ENCODE measurements at regions not wholly inside any gene's neighbourhood (a gene's known extent, or its start where the extent isn't known, plus 50 kb on each side); places are given as distances from the start of the nearest gene placed in this dataset.

GRCh38 chr14:84969501-84969900, 560.4 kb upstream of the FLRT2 start:
- Histone ChIP-seq H3K36me3 (ENCODE audit: control insufficient read depth in 1 of 2, insufficient read depth in 2 of 2, low read length in 2 of 2) (no peaks in the 10 kb centered on the region), H3K9ac (ENCODE audit: low read depth in 1 of 2, low read length in 2 of 2) (no peak overlapping the region), H3K27me3 (ENCODE audit: control insufficient read depth in 1 of 2, insufficient read depth in 2 of 2, low read length in 2 of 2) (no peaks in the 10 kb centered on the region), H3K9me3 (ENCODE audit: control insufficient read depth in 1 of 2, low read length in 2 of 2) (peaks cover 10 to 14% of the 10 kb centered on the region in 2 donors), H3K4me3 (ENCODE audit: low read depth in 1 of 2, low read length in 2 of 2) (no peak overlapping the region), H3K4me1 (ENCODE audit: control insufficient read depth in 1 of 2, insufficient read depth in 2 of 2, low read length in 2 of 2) (no peaks in the 10 kb centered on the region), H3K27ac (ENCODE audit: low read depth, low read length) (no peak overlapping the region)

- H3K4me1 ChIP-seq (ENCODE audit: control insufficient read depth in 1 of 2, insufficient read depth in 2 of 2, low read length in 2 of 2), result no peaks in the 10 kb centered on the region
- H3K4me3 ChIP-seq (ENCODE audit: low read depth in 1 of 2, low read length in 2 of 2), result no peak overlapping the region
- H3K36me3 ChIP-seq (ENCODE audit: control insufficient read depth in 1 of 2, insufficient read depth in 2 of 2, low read length in 2 of 2), result no peaks in the 10 kb centered on the region
- no peaks in the 10 kb centered on the region for H3K27me3 ChIP-seq (ENCODE audit: control insufficient read depth in 1 of 2, insufficient read depth in 2 of 2, low read length in 2 of 2)
- H3K27ac ChIP-seq (ENCODE audit: low read depth, low read length), result no peak overlapping the region
- no peak overlapping the region for H3K9ac ChIP-seq (ENCODE audit: low read depth in 1 of 2, low read length in 2 of 2)
- peaks cover 5% of the 10 kb centered on the region in 2 donors for H3K9me3 ChIP-seq (ENCODE audit: control insufficient read depth in 1 of 2, low read length in 2 of 2)
Measured at GRCh38 chr14:84975241-84975902, 554.6 kb upstream of the FLRT2 start.

- H3K27ac ChIP-seq (ENCODE audit: low read depth, low read length), result no peak overlapping the region
- no peak overlapping the region for H3K9ac ChIP-seq (ENCODE audit: low read depth in 1 of 2, low read length in 2 of 2)
- H3K4me1 ChIP-seq (ENCODE audit: control insufficient read depth in 1 of 2, insufficient read depth in 2 of 2, low read length in 2 of 2), result no peaks in the 10 kb centered on the region
- peaks cover 2 to 5% of the 10 kb centered on the region in 2 donors for H3K9me3 ChIP-seq (ENCODE audit: control insufficient read depth in 1 of 2, low read length in 2 of 2)
- H3K27me3 ChIP-seq (ENCODE audit: control insufficient read depth in 1 of 2, insufficient read depth in 2 of 2, low read length in 2 of 2), result no peaks in the 10 kb centered on the region
- no peak overlapping the region for H3K4me3 ChIP-seq (ENCODE audit: low read depth in 1 of 2, low read length in 2 of 2)
- no peaks in the 10 kb centered on the region for H3K36me3 ChIP-seq (ENCODE audit: control insufficient read depth in 1 of 2, insufficient read depth in 2 of 2, low read length in 2 of 2)
Measured at GRCh38 chr14:84976805-84977204, 553.1 kb upstream of the FLRT2 start.

- Histone ChIP-seq H3K36me3 (ENCODE audit: control insufficient read depth in 1 of 2, insufficient read depth in 2 of 2, low read length in 2 of 2) (no peaks in the 10 kb centered on the region), H3K4me1 (ENCODE audit: control insufficient read depth in 1 of 2, insufficient read depth in 2 of 2, low read length in 2 of 2) (no peaks in the 10 kb centered on the region), H3K9me3 (ENCODE audit: control insufficient read depth in 1 of 2, low read length in 2 of 2) (peaks cover 0 to 7% of the 10 kb centered on the region in 2 donors), H3K27me3 (ENCODE audit: control insufficient read depth in 1 of 2, insufficient read depth in 2 of 2, low read length in 2 of 2) (no peaks in the 10 kb centered on the region), H3K27ac (ENCODE audit: low read depth, low read length) (no peak overlapping the region), H3K4me3 (ENCODE audit: low read depth in 1 of 2, low read length in 2 of 2) (no peak overlapping the region), H3K9ac (ENCODE audit: low read depth in 1 of 2, low read length in 2 of 2) (no peak overlapping the region)
Measured at GRCh38 chr14:84987042-84987441, 542.9 kb upstream of the FLRT2 start.

- H3K27ac ChIP-seq (ENCODE audit: low read depth, low read length), result no peak overlapping the region
- no peaks in the 10 kb centered on the region for H3K27me3 ChIP-seq (ENCODE audit: control insufficient read depth in 1 of 2, insufficient read depth in 2 of 2, low read length in 2 of 2)
- H3K9ac ChIP-seq (ENCODE audit: low read depth in 1 of 2, low read length in 2 of 2), result no peak overlapping the region
- no peak overlapping the region for H3K4me3 ChIP-seq (ENCODE audit: low read depth in 1 of 2, low read length in 2 of 2)
- H3K36me3 ChIP-seq (ENCODE audit: control insufficient read depth in 1 of 2, insufficient read depth in 2 of 2, low read length in 2 of 2), result no peaks in the 10 kb centered on the region
- H3K4me1 ChIP-seq (ENCODE audit: control insufficient read depth in 1 of 2, insufficient read depth in 2 of 2, low read length in 2 of 2), result no peaks in the 10 kb centered on the region
- H3K9me3 ChIP-seq (ENCODE audit: control insufficient read depth in 1 of 2, low read length in 2 of 2), result peaks cover 0 to 7% of the 10 kb centered on the region in 2 donors
Measured at GRCh38 chr14:84988357-84988756, 541.6 kb upstream of the FLRT2 start.

GRCh38 chr14:84991021-84991420, 538.9 kb upstream of the FLRT2 start:
- peaks cover 4 to 7% of the 10 kb centered on the region in 2 donors for H3K9me3 ChIP-seq (ENCODE audit: control insufficient read depth in 1 of 2, low read length in 2 of 2)
- H3K4me3 ChIP-seq (ENCODE audit: low read depth in 1 of 2, low read length in 2 of 2), result no peak overlapping the region
- no peak overlapping the region for H3K9ac ChIP-seq (ENCODE audit: low read depth in 1 of 2, low read length in 2 of 2)
- H3K27ac ChIP-seq (ENCODE audit: low read depth, low read length), result no peak overlapping the region
- no peaks in the 10 kb centered on the region for H3K4me1 ChIP-seq (ENCODE audit: control insufficient read depth in 1 of 2, insufficient read depth in 2 of 2, low read length in 2 of 2)
- H3K27me3 ChIP-seq (ENCODE audit: control insufficient read depth in 1 of 2, insufficient read depth in 2 of 2, low read length in 2 of 2), result no peaks in the 10 kb centered on the region
- H3K36me3 ChIP-seq (ENCODE audit: control insufficient read depth in 1 of 2, insufficient read depth in 2 of 2, low read length in 2 of 2), result no peaks in the 10 kb centered on the region

GRCh38 chr14:84998216-84998615, 531.7 kb upstream of the FLRT2 start:
- H3K9me3 ChIP-seq (ENCODE audit: control insufficient read depth in 1 of 2, low read length in 2 of 2), result peaks cover 4% of the 10 kb centered on the region in 2 donors

GRCh38 chr14:85002846-85003245, 527.1 kb upstream of the FLRT2 start:
- Histone ChIP-seq H3K9me3 (ENCODE audit: control insufficient read depth in 1 of 2, low read length in 2 of 2) (peaks cover 0 to 4% of the 10 kb centered on the region in 2 donors), H3K9ac (ENCODE audit: low read depth in 1 of 2, low read length in 2 of 2) (no peak overlapping the region), H3K27ac (ENCODE audit: low read depth, low read length) (no peak overlapping the region), H3K36me3 (ENCODE audit: control insufficient read depth in 1 of 2, insufficient read depth in 2 of 2, low read length in 2 of 2) (no peaks in the 10 kb centered on the region), H3K27me3 (ENCODE audit: control insufficient read depth in 1 of 2, insufficient read depth in 2 of 2, low read length in 2 of 2) (no peaks in the 10 kb centered on the region), H3K4me3 (ENCODE audit: low read depth in 1 of 2, low read length in 2 of 2) (no peak overlapping the region), H3K4me1 (ENCODE audit: control insufficient read depth in 1 of 2, insufficient read depth in 2 of 2, low read length in 2 of 2) (no peaks in the 10 kb centered on the region)

More at GRCh38 chr14:84998216-84998615, 531.7 kb upstream of the FLRT2 start:
- H3K9ac ChIP-seq (ENCODE audit: low read depth in 1 of 2, low read length in 2 of 2), result no peak overlapping the region
- no peaks in the 10 kb centered on the region for H3K27me3 ChIP-seq (ENCODE audit: control insufficient read depth in 1 of 2, insufficient read depth in 2 of 2, low read length in 2 of 2)
- H3K27ac ChIP-seq (ENCODE audit: low read depth, low read length), result no peak overlapping the region
- H3K36me3 ChIP-seq (ENCODE audit: control insufficient read depth in 1 of 2, insufficient read depth in 2 of 2, low read length in 2 of 2), result no peaks in the 10 kb centered on the region
- no peaks in the 10 kb centered on the region for H3K4me1 ChIP-seq (ENCODE audit: control insufficient read depth in 1 of 2, insufficient read depth in 2 of 2, low read length in 2 of 2)
- H3K4me3 ChIP-seq (ENCODE audit: low read depth in 1 of 2, low read length in 2 of 2), result no peak overlapping the region

- H3K36me3 ChIP-seq (ENCODE audit: control insufficient read depth in 1 of 2, insufficient read depth in 2 of 2, low read length in 2 of 2), result no peaks in the 10 kb centered on the region
- peaks cover under 1 to 6% of the 10 kb centered on the region in 2 donors for H3K9me3 ChIP-seq (ENCODE audit: control insufficient read depth in 1 of 2, low read length in 2 of 2)
- no peaks in the 10 kb centered on the region for H3K27me3 ChIP-seq (ENCODE audit: control insufficient read depth in 1 of 2, insufficient read depth in 2 of 2, low read length in 2 of 2)
- no peak overlapping the region for H3K27ac ChIP-seq (ENCODE audit: low read depth, low read length)
- H3K4me1 ChIP-seq (ENCODE audit: control insufficient read depth in 1 of 2, insufficient read depth in 2 of 2, low read length in 2 of 2), result no peaks in the 10 kb centered on the region
- no peak overlapping the region for H3K4me3 ChIP-seq (ENCODE audit: low read depth in 1 of 2, low read length in 2 of 2)
- no peak overlapping the region for H3K9ac ChIP-seq (ENCODE audit: low read depth in 1 of 2, low read length in 2 of 2)
Measured at GRCh38 chr14:85003805-85004204, 526.1 kb upstream of the FLRT2 start.

- H3K4me3 ChIP-seq (ENCODE audit: low read depth in 1 of 2, low read length in 2 of 2), result no peak overlapping the region
- H3K27ac ChIP-seq (ENCODE audit: low read depth, low read length), result no peak overlapping the region
- no peaks in the 10 kb centered on the region for H3K4me1 ChIP-seq (ENCODE audit: control insufficient read depth in 1 of 2, insufficient read depth in 2 of 2, low read length in 2 of 2)
- H3K27me3 ChIP-seq (ENCODE audit: control insufficient read depth in 1 of 2, insufficient read depth in 2 of 2, low read length in 2 of 2), result no peaks in the 10 kb centered on the region
- no peak overlapping the region for H3K9ac ChIP-seq (ENCODE audit: low read depth in 1 of 2, low read length in 2 of 2)
- no peaks in the 10 kb centered on the region for H3K36me3 ChIP-seq (ENCODE audit: control insufficient read depth in 1 of 2, insufficient read depth in 2 of 2, low read length in 2 of 2)
- peaks cover 7 to 8% of the 10 kb centered on the region in 2 donors for H3K9me3 ChIP-seq (ENCODE audit: control insufficient read depth in 1 of 2, low read length in 2 of 2)
Measured at GRCh38 chr14:85009506-85009905, 520.4 kb upstream of the FLRT2 start.
